ENCODE measurements at regions not wholly inside any gene's neighbourhood (a gene's known extent, or its start where the extent isn't known, plus 50 kb on each side); places are given as distances from the start of the nearest gene placed in this dataset.

GRCh38 chr15:45743426-45744235 is 108.8 kb downstream of the SQOR start:
- no peak for DNase-seq

- no peak for DNase-seq
Measured at GRCh38 chr15:45744236-45744589, 109.4 kb downstream of the SQOR start.

GRCh38 chr15:45747426-45747825 is 112.6 kb downstream of the SQOR start:
- DNase-seq, result no peak

GRCh38 chr15:45751629-45752028 is 116.8 kb downstream of the SQOR start:
- DNase-seq, result no peak

GRCh38 chr15:45759936-45760335 is 125.1 kb downstream of the SQOR start:
- no peak for DNase-seq

GRCh38 chr15:45762726-45763125 is 127.9 kb downstream of the SQOR start:
- DNase-seq, result no peak

GRCh38 chr15:45763170-45763869 is 128.5 kb downstream of the SQOR start:
- DNase-seq, result no peak

GRCh38 chr15:45773149-45773548 is 138.3 kb downstream of the SQOR start:
- DNase-seq, result no peak

- no peak for DNase-seq
Measured at GRCh38 chr15:45776772-45777171, 141.9 kb downstream of the SQOR start.

- no peak for DNase-seq
Measured at GRCh38 chr15:45777781-45778180, 143.0 kb downstream of the SQOR start.

GRCh38 chr15:45780352-45780751 is 145.5 kb downstream of the SQOR start:
- DNase-seq, result no peak

GRCh38 chr15:45784656-45785055 is 149.8 kb downstream of the SQOR start:
- no peak for DNase-seq

GRCh38 chr15:45785897-45786296 is 151.1 kb downstream of the SQOR start:
- DNase-seq, result no peak

GRCh38 chr15:45790325-45790943 is 155.6 kb downstream of the SQOR start:
- DNase-seq, result peak; percentile 36

- no peak for DNase-seq
Measured at GRCh38 chr15:45794304-45794703, 159.5 kb downstream of the SQOR start.

GRCh38 chr15:45794712-45795439 is 160.0 kb downstream of the SQOR start:
- no peak for DNase-seq

- peak; percentile 58 for DNase-seq
Measured at GRCh38 chr15:45795440-45796069, 160.7 kb downstream of the SQOR start.

- DNase-seq, result no peak
Measured at GRCh38 chr15:45796433-45796832, 161.6 kb downstream of the SQOR start.

GRCh38 chr15:45799508-45799907 is 164.7 kb downstream of the SQOR start:
- DNase-seq, result no peak

GRCh38 chr15:45801543-45801942 is 166.7 kb downstream of the SQOR start:
- no peak for DNase-seq

- peak; percentile 89 for DNase-seq
Measured at GRCh38 chr15:45802140-45802539, 167.3 kb downstream of the SQOR start.

- DNase-seq, result no peak
Measured at GRCh38 chr15:45804028-45804427, 169.2 kb downstream of the SQOR start.

GRCh38 chr15:45810201-45810600 is 175.4 kb downstream of the SQOR start:
- no peak for DNase-seq
